Heart left ventricle (tissue), 16 donors: ENCODE measurements at regions not wholly inside any gene's neighbourhood (a gene's known extent, or its start where the extent isn't known, plus 50 kb on each side); places are given as distances from the start of the nearest gene placed in this dataset.
"Not testable (repeated sequence)": the region's sequence is repeated elsewhere in the genome, so short reads cannot be mapped to it uniquely, and the experiment has no call there.

Experiments
- ATAC-seq, 4 donors: fragments of 200-7000 bp; cut with Tn5 transposase; one replicate each; pipeline ENCODE4 v1.9.1; 2020 to 2022; ENCODE audit warnings: moderate library complexity in 4 of 4, mild to moderate bottlenecking in 3 of 4, moderate number of reproducible peaks in 1 of 4
- DNase-seq, 5 donors: peaks; one replicate each; pipeline ENCODE4 v3.0.0-alpha.2; 2020
- H3K27ac ChIP-seq, 12 donors: fragments of 200-600 bp; sonication (generic) in 4 of 12; one replicate each; pipeline versions ENCODE4 v1.5.0 to v1.8.0; 2016 to 2022; ENCODE audit warnings: mild to moderate bottlenecking in 2 of 12
- H3K27me3 ChIP-seq, 9 donors: fragments of 200-600 bp; sonication (generic) in 2 of 9; one replicate each; pipeline versions ENCODE4 v1.5.1 to v1.8.0; 2016 to 2022; ENCODE audit warnings: mild to moderate bottlenecking in 3 of 9
- H3K36me3 ChIP-seq, 9 donors: fragments of 200-600 bp; sonication (generic) in 2 of 9; one replicate each; pipeline versions ENCODE4 v1.5.0 to v1.8.0; 2018 to 2022; ENCODE audit warnings: mild to moderate bottlenecking in 2 of 9
- H3K4me1 ChIP-seq, 12 donors: fragments of 200-600 bp; sonication (generic) in 4 of 12; one replicate each; pipeline versions ENCODE4 v1.5.0 to v1.8.0; 2016 to 2022; ENCODE audit warnings: mild to moderate bottlenecking in 3 of 12
- H3K4me3 ChIP-seq, 12 donors: fragments of 200-600 bp; sonication (generic) in 4 of 12; one replicate each; pipeline versions ENCODE4 v1.5.0 to v1.8.0; 2017 to 2022; ENCODE audit warnings: mild to moderate bottlenecking in 9 of 12, moderate library complexity in 4 of 12
- H3K9me3 ChIP-seq, 12 donors: fragments of 200-600 bp; sonication (generic) in 4 of 12; one replicate each; pipeline versions ENCODE4 v1.5.0 to v1.8.0; 2016 to 2022; ENCODE audit warnings: mild to moderate bottlenecking in 1 of 12
- POLR2A ChIP-seq, 2 donors: fragments of 450-650 bp; IDR thresholded peaks; one replicate each; pipeline ENCODE4 v1.6.1; 2017; ENCODE audit warnings: antibody characterized with exemption in 2 of 2, mild to moderate bottlenecking in 2 of 2, moderate library complexity in 2 of 2
- WGBS, 4 donors: extraction: QIAGEN DNeasy Blood & Tissue Kit in 2 of 4; methylation state at CpG; one replicate each; pipeline versions ENCODE4 v1.1.5 to v1.1.7; 2013 to 2018; 5-methylcytosine and 5-hydroxymethylcytosine counted together
- intact Hi-C, 10 donors: fragments of 100-400 bp; cut with DNase I; formaldehyde crosslinking; loops; one replicate each; pipeline versions ENCODE4 v1.11.1 to v1.14.2; 2022
- TF ChIP-seq, protein P1 (sequence below), 12 donors: fragments of 200-600 bp; sonication (generic) in 4 of 12; IDR thresholded peaks; one replicate each; pipeline versions ENCODE4 v1.5.0 to v1.8.0; 2018 to 2022; ENCODE audit warnings: antibody characterized with exemption in 12 of 12, mild to moderate bottlenecking in 5 of 12
- donor health status: ischemic (EF 13 %, LVEDD 7.1; RV severe dilation, severe dysfunction).
- donor health status: healthy with polysubstance abuse.
- donor health status: DM: no; HTN: yes; CAD: no.
- donor health status: DM: no; HTN: no; CAD: no.
- donor health status: ischemic (EF 25% LVEDD 6.9; RV normal size, moderate dysfunction).
- donor health status: ischemic (EF 25% LVEDD 5.7; RV mildly dilated, moderate dysfunction).
- donor health status: healthy.
- donor health status: DM: yes; HTN: yes; CAD: no.
- donor health status: ischemic (EF 35%, LVEDD 5.7; RV mildly dilated, moderate dysfunction).
- donor health status: nonischemic (EF 11% LVEDD 7.7; RV severe dilation, severe dysfunction).
- donor health status: DM: yes; HTN: yes; CAD: no.
- donor health status: PGD.
- donor health status: ischemic (EF 29% LVEDD 5.4; RV normal size, mild dysfunction).
- donor health status: nonischemic (EF 23%, LVEDD 6.1; RV moderate dilation, normal function).

DNA sequence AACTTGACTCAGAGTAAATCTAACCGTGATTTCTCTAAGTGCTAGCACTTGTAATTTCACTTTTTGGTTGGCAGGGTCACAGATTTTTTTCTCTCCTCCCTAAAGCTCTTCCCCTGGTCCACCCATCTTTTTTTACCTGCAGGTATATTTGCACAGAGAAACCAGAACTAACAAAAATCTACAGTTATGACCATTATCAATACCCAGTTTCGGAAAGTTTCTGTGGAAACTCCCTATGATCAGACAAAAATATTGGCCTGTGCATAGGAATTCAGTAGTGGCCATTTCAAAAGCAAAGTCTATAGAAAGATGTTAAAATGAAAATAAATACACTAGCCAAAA is 62.4 kb upstream of the ATF7IP2 start:
- no peak overlapping the region for H3K4me3 ChIP-seq
- no peak for ATAC-seq
- intact Hi-C loops: no loop called here
- no peak for TF ChIP-seq POLR2A (IDR thresholded peaks at IDR 0.05)
- TF ChIP-seq, protein P1, sequence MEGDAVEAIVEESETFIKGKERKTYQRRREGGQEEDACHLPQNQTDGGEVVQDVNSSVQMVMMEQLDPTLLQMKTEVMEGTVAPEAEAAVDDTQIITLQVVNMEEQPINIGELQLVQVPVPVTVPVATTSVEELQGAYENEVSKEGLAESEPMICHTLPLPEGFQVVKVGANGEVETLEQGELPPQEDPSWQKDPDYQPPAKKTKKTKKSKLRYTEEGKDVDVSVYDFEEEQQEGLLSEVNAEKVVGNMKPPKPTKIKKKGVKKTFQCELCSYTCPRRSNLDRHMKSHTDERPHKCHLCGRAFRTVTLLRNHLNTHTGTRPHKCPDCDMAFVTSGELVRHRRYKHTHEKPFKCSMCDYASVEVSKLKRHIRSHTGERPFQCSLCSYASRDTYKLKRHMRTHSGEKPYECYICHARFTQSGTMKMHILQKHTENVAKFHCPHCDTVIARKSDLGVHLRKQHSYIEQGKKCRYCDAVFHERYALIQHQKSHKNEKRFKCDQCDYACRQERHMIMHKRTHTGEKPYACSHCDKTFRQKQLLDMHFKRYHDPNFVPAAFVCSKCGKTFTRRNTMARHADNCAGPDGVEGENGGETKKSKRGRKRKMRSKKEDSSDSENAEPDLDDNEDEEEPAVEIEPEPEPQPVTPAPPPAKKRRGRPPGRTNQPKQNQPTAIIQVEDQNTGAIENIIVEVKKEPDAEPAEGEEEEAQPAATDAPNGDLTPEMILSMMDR (IDR thresholded peaks at IDR 0.05): no peak
- WGBS, 4 donors: 63 to 74% (median 65%) methylated on average over 2 of the region's 2 CpGs
- peaks cover 0 to 21% (median 0%) of the 10 kb centered on the region in 12 donors for H3K4me1 ChIP-seq
- H3K36me3 ChIP-seq: no peaks in the 10 kb centered on the region
- no peaks in the 10 kb centered on the region for H3K9me3 ChIP-seq
- no peak for DNase-seq
- peak overlapping the region in 6 of 12 donors; percentile 23 to 57 (median 30) for H3K27ac ChIP-seq
- no peaks in the 10 kb centered on the region for H3K27me3 ChIP-seq

DNA sequence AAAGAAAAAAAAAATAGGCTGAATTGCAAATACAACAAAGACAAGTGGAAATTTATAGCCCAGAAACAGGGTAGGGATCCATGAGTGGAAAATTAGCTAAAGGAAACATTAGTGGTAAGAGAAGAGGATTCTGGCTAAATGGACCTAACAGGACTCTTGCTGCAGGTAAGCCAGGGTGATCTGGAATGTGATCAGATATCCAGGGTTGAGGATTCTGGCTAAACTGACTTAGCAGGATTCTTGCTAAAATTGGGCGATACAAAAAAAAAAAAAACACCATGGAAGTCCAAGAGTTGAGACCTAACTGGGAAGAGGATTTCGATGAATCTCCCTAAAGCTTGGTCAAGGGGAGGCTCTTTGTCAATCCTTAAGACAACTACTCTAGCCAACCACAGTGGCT is 61.7 kb upstream of the ATF7IP2 start:
- H3K27ac ChIP-seq: no peak overlapping the region
- H3K27me3 ChIP-seq: no peaks in the 10 kb centered on the region
- no peak for DNase-seq
- TF ChIP-seq, protein P1 (IDR thresholded peaks at IDR 0.05): no peak
- no peak for TF ChIP-seq POLR2A (IDR thresholded peaks at IDR 0.05)
- no peaks in the 10 kb centered on the region for H3K9me3 ChIP-seq
- H3K4me3 ChIP-seq: no peak overlapping the region
- WGBS, 4 donors: 92 to 100% (median 94%) methylated on average over 2 of the region's 2 CpGs
- intact Hi-C loops: no loop called here
- H3K36me3 ChIP-seq: no peaks in the 10 kb centered on the region
- no peak for ATAC-seq
- H3K4me1 ChIP-seq: peaks cover 0 to 21% (median 0%) of the 10 kb centered on the region in 12 donors

DNA sequence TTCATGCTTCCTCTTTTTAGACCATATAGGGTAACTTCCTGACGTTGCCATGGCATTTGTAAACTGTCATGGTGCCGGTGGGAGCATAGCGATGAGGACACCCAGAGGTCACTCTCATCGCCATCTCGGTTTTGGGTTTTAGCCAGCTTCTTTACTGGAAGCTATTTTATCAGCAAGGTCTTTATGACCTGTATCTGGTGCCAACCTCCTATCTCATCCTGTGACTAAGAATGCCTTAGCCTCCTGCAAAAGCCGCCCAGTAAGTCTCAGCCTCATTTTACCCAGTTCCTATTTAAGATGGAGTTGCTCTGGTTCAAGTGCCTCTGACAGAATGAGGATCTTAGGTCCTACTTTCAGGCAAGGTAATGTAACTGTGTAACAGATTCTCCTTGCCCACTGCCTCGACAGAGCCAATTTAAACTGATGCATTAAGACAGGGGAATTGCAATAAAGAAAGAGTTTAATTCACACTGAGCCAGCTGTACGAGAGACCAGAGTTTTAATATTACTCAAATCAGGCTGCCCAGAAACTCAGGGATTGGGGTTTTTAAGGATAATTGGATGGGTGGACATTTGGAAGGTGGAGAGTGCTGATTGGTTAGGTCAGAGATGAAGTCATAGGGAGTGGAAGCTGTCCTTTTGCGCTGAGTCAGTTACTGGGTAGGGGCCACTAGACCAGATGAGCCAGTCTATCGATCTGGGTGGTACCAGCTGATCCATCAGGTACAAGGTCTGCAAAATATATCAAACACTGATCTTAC is 59.9 kb upstream of the ATF7IP2 start:
- WGBS, 4 donors: 45 to 56% (median 47%) methylated on average over 10 of the region's 10 CpGs
- Histone ChIP-seq H3K4me3 (no peak overlapping the region), H3K27me3 (no peaks in the 10 kb centered on the region), H3K4me1 (peaks cover 0 to 21% (median 0%) of the 10 kb centered on the region in 12 donors), H3K27ac (peak overlapping the region in 7 of 12 donors; percentile 28 to 68 (median 59)), H3K36me3 (no peaks in the 10 kb centered on the region), H3K9me3 (no peaks in the 10 kb centered on the region)
- TF ChIP-seq POLR2A (IDR thresholded peaks at IDR 0.05): no peak
- TF ChIP-seq, protein P1 (IDR thresholded peaks at IDR 0.05): no peak
- intact Hi-C loops: no loop called here
- peak in 4 of 5 donors; percentile 45 to 72 (median 54) for DNase-seq
- ATAC-seq: peak; percentile 69 to 84 (median 82)

DNA sequence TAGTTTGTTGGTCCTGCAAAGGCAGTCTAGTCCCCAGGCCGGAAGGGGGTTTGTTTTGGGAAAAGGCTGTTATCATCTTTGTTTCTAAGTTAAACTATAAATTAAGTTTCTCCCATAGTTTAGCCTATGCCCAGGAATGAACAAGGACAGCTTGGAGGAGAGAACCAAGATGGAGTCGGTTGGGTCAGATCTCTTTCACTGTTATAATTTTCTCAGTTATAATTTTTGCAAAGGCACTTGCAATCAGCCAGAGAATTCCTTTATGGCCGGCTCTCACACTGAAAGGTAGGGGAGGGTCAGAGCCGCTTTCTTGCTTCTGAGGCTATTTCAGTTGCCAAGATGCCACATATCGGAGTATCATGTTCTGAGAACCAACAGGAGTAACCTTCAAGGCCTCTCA is 59.2 kb upstream of the ATF7IP2 start:
- DNase-seq: no peak
- Histone ChIP-seq H3K4me3 (no peak overlapping the region), H3K9me3 (no peaks in the 10 kb centered on the region), H3K36me3 (no peaks in the 10 kb centered on the region), H3K27ac (peak overlapping the region in 6 of 12 donors; percentile 28 to 68 (median 60)), H3K4me1 (peaks cover 0 to 21% (median 0%) of the 10 kb centered on the region in 12 donors), H3K27me3 (no peaks in the 10 kb centered on the region)
- intact Hi-C loops: no loop called here
- WGBS, 4 donors: 88 to 92% (median 90%) methylated on average over 5 of the region's 5 CpGs
- ATAC-seq: no peak
- TF ChIP-seq, protein P1 (IDR thresholded peaks at IDR 0.05): no peak
- no peak for TF ChIP-seq POLR2A (IDR thresholded peaks at IDR 0.05)

DNA sequence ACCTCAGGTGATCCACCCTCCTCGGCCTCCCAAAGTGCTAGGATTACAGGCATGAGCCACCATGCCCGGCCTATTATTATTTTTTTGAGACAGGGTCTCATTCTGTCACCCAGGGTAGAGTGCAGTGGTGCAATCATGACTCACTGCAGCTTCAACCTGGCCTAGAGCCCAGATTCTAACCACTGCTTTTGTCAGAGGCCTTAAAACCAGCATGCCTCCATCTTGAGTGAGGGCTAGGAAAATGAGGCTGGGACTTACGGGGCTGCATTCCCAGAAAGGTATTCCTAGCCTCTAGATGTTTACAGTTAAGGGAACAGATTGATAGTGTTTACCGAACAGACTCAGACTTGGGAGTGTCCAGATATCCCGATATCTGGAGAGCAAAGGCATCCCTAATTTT is 57.6 kb upstream of the ATF7IP2 start:
- intact Hi-C loops, H3K36me3 ChIP-seq, H3K4me3 ChIP-seq, H3K27me3 ChIP-seq, H3K9me3 ChIP-seq: not testable (repeated sequence)
- DNase-seq: peak in 2 of 5 donors; percentile 22 to 49
- WGBS, 4 donors: 63 to 79% (median 69%) methylated on average over 5 of the region's 5 CpGs
- peak in 2 of 4 donors; percentile 64 to 72 for ATAC-seq
- H3K27ac ChIP-seq: peak overlapping the region in 1 of 12 donors; percentile 56
- H3K4me1 ChIP-seq: peaks cover 0 to 24% (median 4%) of the 10 kb centered on the region in 12 donors
